ENCODE measurements at regions not wholly inside any gene's neighbourhood (a gene's known extent, or its start where the extent isn't known, plus 50 kb on each side); places are given as distances from the start of the nearest gene placed in this dataset.

DNA sequence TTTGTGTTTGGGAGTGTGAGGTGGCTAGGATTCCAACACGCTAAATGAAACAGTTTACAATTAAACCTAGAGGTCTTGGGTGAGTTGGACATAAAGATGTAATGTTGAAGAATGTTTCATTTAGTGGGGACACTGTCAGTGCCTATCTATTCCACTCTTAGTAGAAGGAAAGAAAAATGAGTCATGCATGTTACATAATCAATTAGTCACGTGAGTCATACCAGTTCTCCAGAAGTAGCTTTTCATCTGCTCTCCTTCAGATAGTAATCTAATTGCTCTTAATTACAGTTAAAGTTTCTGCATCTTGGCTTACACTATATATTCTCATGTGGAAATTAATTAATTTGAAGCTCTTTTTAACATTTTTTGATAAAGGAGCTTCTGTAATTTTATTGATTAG, 115.7 kb upstream of the P2RY1 start:
- peak; percentile 24 for DNase-seq (ENCODE audit: low read depth)

DNA sequence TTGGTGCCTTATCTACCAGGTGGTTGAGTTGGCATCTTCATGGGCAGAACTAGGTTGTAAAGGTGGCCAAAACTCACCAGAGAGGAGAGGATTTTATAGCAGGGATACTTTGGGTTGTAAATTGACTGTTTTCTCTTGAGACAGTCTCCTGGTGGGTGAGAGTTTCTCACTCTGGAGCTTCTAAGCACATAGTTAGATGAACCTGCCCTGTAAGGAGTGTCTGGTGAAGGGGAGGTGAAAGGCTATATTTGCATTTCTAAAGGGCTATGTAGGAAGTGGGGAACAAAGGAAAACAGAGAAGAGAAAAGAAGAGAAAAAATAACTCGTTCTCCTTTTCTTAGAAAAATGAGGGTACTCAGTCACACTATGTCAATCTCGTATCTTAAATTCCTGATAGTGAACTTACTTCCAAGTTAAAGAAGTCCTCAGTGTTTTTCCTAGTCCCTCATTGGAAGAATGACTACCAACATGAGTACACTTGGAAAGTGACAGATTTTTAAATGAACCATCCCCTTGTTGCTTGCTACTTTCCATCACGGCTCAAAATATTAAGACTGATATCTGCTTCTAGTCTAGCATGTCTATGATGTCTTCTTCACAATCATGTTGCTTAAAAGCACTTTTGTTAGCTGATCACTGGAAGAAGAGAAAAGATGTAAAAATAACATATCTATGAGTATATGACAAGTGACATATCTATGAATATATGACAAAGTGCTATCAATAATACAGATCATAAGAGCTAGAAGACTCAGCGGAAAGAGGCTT, 113.8 kb upstream of the P2RY1 start:
- DNase-seq (ENCODE audit: low read depth): no peak

DNA sequence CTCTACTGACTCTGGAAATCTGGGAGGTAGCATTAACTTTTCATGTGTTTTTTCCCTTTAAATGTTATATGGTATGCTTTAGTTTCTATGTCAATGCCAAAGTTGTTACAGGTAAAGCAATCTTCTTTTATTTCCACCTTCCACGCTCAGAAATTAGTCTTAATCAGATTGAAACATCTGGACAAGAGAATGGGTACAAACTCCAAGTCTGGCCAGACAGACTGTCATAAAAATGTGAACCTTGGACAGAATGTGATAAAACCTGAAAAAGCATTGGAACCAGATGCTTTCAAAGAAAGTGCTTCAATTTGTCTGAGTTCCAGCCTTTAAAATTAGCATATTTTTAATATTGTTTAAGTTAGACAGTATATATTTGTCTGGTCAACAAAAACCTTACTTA, 110.7 kb upstream of the P2RY1 start:
- no peak for DNase-seq (ENCODE audit: low read depth)

DNA sequence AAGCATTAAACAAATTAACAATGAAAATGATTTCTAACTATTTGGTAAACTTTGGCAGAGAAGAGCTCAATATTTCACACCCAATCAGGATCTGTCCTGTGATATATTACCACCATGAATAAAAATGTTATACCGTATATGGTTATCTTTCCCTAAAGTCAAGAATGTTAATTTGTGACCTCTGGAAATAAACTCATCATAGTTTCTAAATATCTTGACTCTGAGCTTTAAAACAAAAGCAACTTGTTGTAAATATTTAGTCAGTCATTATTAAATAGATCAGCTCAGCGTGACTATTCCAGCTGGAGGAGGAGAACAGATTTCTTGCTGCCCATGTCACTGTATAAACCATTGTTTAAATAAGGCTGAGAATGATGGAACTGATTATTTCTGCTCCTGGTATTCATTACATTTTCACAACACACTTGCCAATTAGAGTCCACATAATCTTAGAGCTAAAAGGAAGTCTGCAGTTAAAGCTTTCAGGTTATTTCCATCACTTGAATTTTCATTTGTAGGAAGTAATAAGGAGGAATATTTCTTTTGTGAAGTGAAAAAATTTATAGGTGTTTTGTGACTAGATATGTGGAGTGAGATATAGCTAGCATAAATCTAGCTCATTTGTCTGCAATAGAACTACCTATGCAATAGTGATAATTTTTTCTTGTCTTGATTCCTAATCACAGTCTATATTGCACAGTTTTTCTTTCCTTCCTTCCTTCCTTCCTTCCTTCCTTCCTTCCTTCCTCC, 106.5 kb upstream of the P2RY1 start:
- DNase-seq (ENCODE audit: low read depth): no peak

DNA sequence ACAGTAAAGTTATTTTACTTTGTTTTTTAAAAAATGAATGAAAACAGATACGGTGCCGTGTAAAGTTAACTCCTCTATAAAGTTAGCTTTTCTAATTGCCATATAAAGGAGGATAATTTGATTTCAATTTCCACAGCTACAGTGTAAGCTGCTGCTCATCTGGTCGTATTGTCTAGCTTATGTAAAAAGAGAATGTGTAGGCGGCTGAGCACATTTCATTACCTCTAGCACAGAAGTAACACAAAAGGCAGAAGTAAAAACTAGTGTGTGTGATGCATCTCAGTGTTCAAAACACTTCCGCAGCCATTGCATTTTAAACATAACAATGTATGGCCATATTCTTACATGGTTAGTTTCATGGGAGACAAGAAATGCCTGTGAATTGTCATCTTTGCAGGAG, 105.0 kb upstream of the P2RY1 start:
- DNase-seq (ENCODE audit: low read depth): no peak

DNA sequence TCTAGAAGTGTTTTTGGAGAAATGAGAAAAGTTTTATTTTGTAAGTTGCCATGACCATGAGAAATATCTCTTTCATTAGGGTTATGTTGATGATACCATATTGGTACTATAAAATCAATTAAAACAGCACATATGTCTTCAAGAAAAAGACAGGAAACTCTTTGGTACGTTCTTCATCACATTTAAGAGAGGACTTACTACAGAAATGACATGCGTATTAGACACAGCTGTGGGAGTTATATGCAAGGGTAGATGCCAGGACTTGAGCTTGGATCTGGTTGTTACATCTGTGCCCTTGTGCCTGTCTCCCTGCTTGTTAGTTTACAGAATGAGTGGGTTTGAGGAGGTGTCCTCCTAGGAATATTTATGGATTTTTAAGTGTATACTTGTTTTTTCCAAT, 103.4 kb upstream of the P2RY1 start:
- DNase-seq (ENCODE audit: low read depth): no peak

DNA sequence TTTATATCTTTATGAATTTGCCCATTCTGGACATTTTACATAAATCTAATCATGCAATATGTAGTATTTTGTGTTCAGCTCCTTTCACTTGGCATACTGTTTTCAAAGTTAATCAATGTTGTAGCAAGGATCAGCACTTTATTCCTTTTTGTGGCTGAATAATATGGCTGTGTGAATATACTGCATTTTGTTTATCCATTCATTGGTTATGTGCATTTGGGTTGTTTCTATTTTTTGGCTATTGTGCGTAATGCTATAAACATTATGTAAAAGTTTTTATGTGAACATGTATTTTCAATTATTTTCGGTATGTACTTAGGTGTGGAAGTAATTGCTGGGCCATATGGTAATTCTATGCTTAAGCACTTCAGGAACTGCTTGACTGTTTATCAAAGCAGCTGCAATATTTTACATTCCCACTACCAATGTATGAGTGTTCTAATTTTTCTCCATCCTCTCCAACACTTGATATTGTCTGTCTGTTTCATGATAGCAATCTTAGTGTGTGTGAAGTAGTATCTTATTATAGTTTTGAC, 101.3 kb upstream of the P2RY1 start:
- DNase-seq (ENCODE audit: low read depth): no peak

DNA sequence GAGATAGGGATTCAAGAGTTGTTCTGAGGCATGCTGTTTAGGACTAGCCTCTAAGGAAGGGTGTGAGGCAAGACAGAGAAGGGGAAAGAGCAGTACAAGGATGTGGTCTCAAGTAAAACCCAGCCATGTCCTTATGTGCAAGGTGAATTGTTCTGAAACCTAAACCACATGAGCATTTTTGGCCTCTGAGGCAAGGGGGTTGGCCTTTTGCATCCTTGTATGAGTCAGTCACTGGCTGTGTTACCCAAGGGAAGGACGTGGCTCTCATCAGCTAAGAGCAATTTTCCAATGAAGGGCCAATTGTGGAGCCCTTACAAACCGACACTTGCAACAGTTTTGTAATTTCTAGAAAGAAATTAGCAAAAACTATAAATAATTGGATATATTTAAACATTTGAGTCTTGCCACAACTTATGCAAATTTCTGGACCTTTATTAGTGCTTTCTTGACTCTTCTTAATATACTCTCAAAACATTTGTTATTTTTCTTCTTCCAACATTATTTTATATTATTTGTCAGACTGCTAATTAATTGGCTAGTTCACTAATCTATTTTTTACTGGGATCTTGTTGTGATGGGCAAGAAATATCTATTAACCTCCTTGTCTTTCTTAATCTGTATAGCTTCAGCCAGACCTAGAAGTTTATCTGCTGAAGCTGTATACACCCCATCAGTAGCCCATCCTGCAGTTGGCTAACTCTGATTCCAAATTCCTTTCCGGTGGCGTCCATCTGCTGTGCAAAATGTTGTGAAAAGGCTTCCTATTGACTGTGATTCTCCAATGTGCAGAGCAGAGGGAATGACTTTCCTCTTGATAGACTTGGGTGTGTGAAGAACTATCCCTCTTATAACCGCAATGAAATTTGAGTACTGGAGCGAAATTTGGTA, 97.7 kb upstream of the P2RY1 start:
- DNase-seq (ENCODE audit: low read depth): peak; percentile 62

DNA sequence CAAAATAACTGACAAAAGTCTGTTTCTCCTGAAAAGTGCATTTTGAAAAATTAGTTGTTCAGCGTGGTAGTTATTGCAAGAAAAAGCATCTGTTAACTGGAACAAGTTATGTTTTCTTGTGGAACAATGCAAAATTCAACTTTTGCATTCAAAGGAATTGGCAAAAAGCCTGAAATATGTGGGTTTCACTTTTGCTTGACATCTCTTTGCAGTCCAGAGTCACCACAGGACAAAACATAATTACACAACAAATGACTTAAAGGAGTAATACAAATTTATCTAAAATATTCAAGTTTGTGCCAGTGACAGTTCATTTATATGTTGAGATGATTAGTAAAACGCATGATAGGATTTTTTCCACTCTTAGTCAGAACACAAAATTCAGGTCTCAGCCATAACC, 96.3 kb upstream of the P2RY1 start:
- peak; percentile 19 for DNase-seq (ENCODE audit: low read depth)

DNA sequence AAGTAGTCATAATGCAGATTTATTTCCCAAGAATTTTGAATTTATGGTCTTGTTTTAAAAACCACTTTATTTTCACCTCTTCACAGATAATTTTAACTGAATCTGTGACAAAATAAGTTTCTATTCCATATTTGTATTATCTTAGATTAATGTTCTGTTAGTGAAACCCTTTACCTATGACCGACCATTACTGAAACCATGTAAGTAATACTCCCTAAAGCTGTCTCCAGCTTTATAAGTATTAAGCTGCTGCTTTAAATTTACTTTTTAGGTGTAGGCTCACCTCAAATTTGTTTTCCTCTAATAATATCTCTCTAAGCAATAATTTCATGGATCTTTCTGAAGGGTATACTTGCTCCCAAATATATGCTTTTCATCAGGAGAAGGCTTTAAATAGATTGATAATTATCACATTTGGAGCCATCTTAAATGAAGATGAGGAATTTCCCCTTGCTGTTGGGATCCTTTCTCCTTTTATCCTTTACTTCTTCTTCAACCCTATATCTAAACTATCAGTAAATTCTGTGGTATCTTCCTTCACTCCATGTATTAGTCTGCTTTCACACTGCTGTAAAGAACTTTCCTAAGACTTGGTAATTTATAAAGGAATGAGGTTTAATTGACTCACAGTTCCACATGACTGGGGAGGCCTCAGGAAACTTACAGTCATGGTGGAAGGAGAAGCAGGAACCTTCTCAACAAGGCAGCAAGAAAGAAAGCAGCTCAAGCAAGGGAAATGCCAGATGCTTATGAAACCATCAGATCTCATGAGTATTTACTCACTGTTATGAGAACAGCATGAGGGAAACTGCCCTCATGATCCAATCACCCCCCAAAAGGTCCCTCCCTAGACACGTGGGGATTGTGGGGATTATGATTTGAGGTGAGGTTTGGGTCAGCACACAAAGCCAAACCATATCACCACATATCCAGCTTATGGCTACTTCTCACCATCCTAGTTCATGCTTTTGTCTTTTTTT, 92.3 kb upstream of the P2RY1 start:
- peak; percentile 27 for DNase-seq (ENCODE audit: low read depth)

DNA sequence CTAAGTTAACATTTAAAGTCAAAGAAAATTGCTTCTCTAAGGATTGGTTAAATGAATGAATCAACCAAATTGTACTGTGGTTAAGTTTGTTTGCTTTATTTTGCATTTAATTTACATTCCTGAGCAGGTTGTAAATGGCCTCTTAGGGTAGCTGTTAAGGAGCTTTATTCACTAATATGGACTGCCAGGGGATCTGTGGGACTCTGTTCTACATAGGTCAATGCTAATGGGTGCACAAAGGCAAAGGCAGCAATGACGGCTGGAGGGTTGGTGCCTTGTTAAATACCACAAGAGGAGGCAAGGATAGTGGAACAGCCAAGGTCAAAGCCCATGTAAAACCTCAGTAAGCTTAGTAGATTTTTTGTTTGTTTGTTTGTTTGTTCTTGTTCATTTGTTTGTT, 89.3 kb upstream of the P2RY1 start:
- DNase-seq (ENCODE audit: low read depth): no peak

DNA sequence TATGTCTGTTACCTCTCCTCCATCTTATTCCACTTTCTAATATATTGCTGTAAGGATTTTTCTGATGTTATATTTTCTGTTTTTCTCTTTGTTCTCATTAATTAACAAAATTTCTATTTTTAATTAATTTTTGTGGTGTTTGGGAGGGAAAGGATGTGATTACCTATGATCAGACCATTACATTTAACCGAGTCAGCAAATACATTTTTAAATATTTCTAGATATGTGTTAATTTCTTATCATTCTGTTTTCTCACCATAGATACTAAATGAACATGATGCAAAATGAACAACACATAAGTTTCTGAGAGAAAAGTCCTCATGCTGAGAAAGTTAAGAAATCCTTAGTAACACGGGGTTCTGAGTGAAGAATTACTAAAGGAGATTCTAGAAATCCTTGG, 80.6 kb upstream of the P2RY1 start:
- DNase-seq (ENCODE audit: low read depth): no peak

DNA sequence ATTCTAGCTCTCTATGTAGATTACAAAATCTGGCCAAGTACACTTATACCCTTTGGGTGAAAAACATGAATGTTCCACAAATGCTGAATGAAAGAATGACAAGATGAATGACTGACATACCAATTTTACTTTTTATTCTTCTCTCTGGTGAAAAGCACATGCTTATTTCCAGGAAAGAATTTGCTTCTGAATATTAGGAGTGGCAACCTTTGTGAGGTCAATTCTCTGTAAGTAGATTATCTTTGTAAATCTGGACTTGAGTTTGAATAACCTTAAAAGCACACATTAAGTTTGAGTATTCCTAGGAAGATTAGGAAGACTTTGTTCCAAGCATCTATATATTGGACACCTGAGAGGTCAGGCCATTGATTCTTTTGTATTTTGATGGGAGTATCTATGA, 78.1 kb upstream of the P2RY1 start:
- DNase-seq (ENCODE audit: low read depth): no peak

DNA sequence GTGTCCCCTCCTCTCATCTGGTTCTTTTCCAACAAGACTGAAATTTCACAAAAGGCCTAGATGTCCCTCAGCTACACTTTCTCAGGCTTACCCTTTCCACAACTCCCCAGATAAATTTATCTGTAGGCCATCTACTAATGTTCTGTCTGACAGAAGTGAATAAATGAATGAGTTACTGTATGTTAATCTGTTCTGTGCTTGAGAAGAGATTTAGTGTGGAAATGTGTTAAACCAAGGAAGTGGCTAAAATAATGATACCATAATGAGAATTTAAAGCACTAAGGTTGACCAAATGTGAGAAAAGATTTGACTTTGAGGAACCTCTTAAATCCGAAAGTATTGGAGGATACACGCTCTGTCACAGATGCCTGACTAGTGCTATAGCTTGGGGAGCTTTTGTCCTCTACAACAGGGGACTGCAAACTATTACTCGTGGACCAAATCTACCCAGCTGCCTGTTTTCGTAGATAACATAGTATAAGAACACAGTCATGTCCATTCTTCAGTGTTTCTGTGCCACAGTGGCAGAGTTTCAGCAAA, 74.8 kb upstream of the P2RY1 start:
- DNase-seq (ENCODE audit: low read depth): no peak

DNA sequence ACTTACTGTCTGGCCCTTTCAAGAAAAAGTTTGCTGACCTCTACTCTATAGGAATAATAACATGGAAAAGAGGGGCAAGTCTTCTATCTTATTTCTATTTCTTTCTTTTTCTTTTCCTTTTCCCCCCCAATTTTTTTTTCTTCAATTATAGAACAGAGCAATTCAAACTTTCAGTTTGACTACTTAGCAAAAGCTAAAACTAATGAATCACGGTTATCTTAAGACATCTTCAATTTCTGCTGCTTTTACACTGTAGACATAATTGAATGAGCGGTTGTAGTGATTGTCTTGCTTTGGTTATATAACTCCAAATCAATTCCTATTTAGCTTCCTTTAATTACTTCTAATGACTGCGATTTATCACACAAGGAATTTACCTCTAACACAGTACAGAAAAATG, 74.3 kb upstream of the P2RY1 start:
- DNase-seq (ENCODE audit: low read depth): no peak

DNA sequence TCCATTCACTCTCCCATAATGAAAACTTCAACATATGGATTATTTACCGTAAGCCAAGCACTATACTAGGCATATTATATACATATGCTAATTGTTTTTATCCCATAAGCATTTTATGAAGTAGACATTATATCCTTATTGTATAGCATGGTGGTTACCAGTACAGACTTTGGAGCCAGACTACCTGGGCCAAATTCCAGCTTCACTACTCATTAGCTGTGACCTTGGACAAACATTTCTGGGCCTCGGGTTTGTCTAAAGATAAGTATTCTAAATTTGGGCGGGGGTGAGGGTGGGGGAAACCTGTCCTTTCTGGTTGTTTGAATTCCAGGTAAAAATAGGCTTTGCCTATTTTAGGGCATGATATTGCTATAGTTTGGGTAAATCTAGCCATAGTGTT, 66.5 kb upstream of the P2RY1 start:
- no peak for DNase-seq (ENCODE audit: low read depth)

DNA sequence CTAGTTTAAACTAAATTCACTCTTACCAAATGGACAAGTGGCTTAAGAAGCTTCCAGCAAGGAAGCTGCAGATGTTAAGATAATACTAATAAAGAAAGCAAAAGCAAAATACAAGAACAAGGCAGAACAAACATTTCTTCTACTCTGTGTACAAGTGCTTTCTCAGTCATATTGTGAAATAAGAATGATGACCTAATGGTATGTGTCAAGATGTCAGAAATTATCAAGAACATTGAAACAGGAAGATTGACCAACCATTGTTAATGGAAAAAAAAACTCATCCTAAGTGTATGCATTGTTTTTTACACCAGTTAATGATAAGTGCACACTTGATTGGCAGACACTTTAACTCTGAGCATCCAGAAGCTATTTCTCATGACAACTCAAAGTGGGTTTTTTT, 65.4 kb upstream of the P2RY1 start:
- DNase-seq (ENCODE audit: low read depth): no peak

DNA sequence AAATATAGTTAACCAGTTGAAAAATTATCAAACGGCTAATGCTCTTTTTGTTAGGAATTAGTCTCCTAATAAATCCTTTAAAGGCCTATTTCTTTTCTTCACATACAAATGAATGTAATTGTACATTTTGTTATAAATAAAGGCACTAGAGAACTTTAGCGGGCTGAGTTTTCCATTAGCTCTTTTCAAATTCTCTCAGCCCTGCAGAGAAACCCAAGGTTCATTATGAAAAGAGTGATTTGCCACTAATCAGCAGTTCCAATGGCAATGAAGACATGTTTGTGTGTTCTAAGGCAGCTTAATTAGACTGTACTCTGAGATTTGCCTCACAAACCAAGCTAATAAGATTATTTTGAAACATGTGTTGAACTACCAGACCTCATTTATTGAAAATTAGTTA, 64.6 kb upstream of the P2RY1 start:
- no peak for DNase-seq (ENCODE audit: low read depth)

DNA sequence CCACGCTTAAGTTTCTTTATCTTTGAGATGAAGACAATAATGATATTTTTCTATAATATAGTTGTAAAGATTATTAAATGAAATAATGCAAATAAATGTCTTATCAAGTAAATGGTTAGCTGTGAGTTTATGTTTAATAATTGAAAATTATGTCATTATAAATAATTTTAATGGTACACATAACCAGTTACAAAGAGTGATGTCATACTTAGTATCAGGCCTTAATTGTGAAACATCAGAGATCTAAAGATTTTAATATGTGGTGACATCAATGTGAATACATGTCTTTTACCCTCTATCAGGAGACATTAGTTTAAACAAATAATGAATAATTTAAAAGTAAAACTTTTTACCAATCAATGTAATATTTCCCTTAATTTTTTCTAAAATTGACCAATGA, 63.8 kb upstream of the P2RY1 start:
- no peak for DNase-seq (ENCODE audit: low read depth)

DNA sequence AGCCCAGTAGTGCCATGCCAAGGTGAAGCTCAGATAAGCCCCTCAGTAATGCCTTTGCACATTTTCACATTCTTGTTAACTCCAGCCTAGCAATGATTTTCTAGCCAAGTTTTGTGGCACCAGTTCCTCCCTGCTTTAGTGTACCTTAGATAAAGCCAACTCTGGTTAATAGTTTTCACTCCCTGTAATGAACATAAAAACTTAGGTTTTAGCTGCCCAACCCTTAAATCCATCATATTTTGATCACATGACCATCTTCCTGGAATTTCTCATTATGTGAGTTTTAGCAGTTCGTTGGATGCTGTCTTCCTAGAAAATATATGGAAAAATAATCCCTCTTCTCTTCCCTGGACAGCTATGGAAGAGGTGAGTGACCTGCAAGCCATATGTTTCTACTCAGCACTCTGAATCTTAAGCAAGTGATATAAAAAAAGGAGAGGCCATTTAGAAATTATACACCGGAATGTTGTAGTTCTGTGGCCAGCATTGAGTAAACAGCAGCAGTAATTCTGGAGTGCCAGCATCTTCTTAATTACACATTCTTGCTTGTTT, 62.2 kb upstream of the P2RY1 start:
- DNase-seq (ENCODE audit: low read depth): no peak

DNA sequence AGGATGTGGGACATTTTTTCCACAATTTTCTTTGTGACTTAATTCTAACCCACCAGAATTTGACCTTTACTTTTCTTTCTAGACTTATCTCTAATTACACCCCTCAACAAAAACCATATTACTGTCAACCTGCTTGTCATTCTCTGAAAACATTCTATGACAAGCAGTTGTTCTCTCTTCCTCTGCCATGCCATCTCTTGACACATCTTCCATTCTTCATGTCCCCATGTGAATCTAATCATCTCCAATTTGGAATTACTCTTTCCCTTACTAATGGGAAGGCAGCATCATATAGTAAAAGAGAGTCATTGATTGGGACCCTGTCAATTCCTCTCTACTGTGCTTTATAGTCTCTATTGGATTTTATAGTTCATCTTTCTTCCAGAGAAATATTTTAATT, 61.3 kb upstream of the P2RY1 start:
- DNase-seq (ENCODE audit: low read depth): no peak

Measured in stromal cell of bone marrow (primary cell).